PC-9 (cell line): ENCODE measurements at regions not wholly inside any gene's neighbourhood (a gene's known extent, or its start where the extent isn't known, plus 50 kb on each side); places are given as distances from the start of the nearest gene placed in this dataset.

Experiments
- CTCF ChIP-seq: fragments of 200-600 bp; sonication (generic); conservative IDR thresholded peaks from 2 replicates; pipeline ENCODE4 v1.6.1; 2017; ENCODE audit warnings: mixed run types, antibody characterized with exemption, mild to moderate bottlenecking, moderate library complexity
- EZH2 ChIP-seq: fragments of 200-600 bp; sonication (generic); IDR thresholded peaks from 2 replicates; pipeline ENCODE4 v1.8.0; 2017; ENCODE audit warnings: antibody characterized with exemption, low read depth

- TF ChIP-seq CTCF (no peak), EZH2 (no peak)
Observed at GRCh38 chr16:72278301-72278700, 106.3 kb upstream of the PMFBP1 start.
